ENCODE measurements at regions not wholly inside any gene's neighbourhood (a gene's known extent, or its start where the extent isn't known, plus 50 kb on each side); places are given as distances from the start of the nearest gene placed in this dataset.

DNA sequence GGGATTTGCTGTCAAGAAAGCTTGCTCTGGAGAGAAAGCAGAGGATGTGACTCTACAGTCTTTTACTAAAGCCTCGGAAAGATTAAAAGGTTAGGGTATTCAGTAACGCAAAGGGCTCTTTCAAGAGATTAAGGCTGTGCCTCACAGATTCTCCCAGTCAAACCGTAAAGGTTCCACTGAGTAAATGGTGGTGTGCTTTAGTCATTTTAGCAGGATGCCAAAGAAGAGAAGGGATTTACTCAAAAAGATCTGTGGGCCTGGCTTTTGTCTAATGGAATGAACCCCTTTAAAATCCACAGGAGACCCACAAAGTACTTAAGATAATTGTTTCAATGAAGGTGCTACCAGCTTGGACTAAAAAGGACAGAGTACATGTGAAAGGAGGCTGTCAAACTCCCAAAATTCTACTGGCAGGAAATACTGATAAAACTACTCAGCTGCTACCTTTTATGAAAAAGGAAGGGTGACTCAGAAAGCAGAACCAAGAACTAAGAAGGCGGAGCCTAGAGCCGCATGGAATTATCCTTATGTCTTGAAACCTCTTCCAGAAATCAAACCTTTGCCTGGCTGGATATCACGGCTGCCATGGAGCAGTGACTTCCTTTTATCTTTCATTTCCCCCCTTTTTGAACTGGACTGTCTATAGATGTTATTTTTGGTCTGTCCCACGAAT, 670.2 kb upstream of the ZEB2 start:
- no peak for DNase-seq

DNA sequence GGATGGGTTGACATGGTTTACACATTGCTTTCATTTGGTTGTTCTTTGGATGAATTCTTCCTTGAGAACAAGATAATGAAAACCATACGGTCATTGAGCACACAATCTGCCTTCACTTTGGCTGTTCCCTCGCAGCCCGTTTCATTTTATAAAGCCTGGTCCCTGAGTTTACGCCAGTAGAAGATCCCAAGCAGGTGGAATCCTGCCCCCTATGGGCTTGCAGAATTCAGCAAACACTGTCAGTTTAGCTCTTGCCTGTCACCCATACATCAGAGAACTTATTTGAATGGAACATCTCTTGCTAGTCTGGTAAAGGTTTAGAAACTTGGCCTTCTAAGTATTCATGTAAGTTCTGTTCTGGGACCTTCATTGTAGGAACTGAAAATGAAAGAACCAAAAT, 666.4 kb upstream of the ZEB2 start:
- DNase-seq: no peak

GRCh38 chr2:145185696-145186095, 665.8 kb upstream of the ZEB2 start:
- no peak for DNase-seq

DNA sequence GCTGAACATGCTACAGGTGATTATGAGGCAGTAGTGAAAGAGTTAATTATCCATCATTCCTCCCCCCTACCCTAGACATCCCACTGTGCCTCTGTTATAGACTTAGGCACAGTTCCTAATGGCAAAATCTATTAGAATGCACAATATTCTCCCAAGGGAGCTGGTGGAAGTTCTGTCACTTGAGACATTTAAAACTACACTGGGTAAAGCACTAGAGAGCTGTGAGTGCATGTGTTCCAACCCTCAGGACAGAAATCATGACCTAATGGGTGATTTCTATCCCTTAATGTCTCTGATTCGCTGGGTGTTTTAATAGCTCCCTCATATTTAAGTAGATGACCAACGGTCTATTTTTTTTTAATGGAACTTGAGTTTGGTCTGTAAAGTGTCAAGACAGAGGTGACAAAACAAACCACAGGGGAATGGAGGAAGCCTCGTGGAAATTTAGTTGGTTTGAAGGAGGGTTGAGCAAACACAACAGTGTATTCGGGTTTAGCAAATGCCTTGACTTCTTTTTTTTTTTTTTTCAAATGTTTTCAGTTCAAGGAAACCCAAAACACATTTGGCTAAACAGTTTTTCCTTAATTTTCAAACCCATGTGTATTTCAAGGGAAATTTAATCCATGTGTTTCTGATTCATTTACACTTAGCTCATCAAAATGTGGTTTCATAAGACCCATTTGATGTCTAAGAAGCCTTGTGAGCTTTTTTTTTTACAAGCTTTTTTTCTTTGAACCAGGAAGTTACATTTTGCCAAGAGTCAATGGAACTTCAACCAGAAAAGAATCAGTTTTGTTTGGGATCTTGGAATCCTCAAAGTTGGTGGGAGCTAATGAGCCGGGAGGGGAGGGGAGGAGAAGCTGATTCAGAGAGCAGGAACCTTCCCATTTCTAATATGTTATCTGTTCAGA, 665.1 kb upstream of the ZEB2 start:
- no peak for DNase-seq

- no peak for DNase-seq
Measured at GRCh38 chr2:145169285-145169684, 649.4 kb upstream of the ZEB2 start.

- no peak for DNase-seq
Measured at GRCh38 chr2:145168091-145168490, 648.2 kb upstream of the ZEB2 start.

DNA sequence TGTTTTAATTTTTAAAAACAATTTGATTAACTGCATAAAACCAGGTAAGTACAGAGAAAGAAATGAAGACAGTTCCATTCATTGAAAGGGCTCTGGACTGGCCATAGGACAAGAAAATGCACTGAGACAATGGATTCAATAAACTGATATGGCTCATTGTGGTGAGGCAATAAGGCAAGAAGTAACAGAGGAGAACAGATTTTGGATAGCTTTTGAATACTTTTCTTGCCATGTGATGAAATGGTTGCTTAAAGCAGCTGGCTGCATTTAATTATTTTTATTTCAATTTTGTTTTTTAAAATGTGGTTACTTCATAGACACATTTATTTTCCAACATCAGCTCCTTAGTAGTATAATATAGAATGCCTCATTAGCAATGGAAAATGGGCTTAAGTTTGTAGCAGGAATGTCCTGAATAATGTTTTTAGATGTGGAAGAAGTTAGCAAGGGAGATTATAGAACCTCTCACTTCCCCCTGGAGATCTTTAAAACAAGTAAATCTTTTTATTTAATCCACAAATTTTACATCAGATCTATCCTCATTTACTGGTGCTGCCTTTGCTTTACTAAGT, 646.9 kb upstream of the ZEB2 start:
- no peak for DNase-seq

DNA sequence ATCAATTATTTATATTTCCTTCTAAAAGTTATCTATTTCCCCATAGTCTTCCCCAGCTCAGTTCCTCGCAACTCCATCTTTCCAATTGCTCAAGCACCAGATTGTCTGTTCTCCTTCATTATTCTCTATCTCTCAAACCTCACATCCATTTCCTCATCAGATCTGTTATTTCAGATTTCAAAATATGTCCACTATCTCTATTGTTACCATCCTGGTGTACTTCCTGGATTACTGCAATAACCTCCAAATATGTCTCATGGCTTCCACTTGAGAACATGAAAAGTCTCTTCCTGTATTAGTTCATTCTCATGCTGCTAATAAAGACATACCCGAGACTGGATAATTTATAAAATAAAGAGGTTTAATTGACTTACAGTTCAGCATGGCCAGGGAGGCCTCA, 641.7 kb upstream of the ZEB2 start:
- DNase-seq: no peak

DNA sequence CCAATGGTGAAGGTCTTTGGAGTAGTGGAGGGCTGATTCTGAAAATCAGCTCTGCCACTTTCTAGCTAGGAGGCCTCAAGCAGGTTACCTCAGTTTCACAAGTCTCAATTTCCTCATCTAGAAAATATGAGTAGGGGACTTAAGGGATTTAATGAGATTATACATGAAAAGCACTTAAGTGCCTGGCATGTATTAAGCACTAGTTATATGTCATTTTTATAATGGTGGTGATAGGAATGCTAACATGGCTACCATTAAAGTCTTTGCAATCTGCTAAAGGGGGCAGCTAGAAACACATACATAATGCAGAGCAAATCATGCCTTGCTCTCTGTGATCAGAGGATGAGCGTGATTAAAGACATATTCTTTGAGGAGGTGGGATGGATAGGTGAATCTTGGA, 640.9 kb upstream of the ZEB2 start:
- no peak for DNase-seq

DNA sequence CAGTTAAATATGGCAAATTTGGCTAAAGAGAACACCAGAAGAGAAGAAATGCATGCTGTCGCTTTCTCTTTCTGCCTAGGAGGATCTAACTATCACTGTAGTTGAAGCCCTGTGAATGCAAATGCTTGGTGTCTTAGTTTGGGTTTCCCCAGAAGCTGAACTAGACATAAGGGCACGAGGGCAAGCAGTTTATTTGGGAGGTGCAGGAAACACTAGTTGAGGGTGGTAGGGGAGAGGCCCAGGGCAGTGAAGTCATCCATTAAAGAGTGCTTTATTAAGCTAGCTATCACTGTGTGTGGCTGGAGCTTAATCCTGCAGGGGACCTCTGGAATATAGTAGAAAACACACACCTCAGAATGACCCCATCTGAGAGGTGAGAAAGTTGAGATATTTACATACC, 639.8 kb upstream of the ZEB2 start:
- no peak for DNase-seq

DNA sequence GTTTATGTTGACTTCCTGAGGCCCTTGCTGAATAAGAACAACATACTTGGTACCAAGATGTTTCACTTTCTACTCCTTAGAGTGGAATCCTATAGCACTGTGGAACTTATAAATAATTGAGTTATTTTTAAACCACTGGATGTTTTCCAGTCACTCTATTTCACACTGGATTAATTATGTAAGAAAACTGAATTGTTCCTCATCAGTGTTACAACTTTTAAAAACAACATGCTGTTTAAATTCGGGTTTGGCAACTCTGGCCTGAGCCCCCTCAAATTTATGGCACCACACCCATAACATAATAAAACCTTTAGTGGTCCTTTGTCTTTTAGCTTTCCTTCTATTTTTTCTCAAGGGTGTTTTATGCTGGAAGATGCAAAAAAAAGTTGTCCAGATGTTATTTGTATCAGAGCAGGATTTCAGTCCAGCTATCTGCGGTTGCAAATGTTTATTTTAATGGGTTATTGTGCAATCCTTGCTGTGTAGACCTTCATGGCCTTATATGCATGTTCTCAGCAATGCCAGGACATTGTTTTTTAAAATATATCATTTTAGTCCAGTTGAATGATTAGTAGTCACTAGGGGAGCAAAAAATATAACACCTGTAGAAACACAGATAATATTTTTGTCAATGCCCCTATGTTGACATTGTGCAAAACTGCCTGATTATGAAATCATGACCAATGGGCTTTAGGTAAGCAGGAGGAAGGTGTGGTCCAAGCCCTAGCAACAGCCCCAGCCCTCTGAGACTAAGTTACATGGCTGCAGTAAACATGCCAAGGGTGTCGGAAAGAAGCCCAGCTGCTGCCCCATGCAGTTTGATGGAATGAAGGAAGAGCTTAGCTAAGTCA, 638.0 kb upstream of the ZEB2 start:
- no peak for DNase-seq

DNA sequence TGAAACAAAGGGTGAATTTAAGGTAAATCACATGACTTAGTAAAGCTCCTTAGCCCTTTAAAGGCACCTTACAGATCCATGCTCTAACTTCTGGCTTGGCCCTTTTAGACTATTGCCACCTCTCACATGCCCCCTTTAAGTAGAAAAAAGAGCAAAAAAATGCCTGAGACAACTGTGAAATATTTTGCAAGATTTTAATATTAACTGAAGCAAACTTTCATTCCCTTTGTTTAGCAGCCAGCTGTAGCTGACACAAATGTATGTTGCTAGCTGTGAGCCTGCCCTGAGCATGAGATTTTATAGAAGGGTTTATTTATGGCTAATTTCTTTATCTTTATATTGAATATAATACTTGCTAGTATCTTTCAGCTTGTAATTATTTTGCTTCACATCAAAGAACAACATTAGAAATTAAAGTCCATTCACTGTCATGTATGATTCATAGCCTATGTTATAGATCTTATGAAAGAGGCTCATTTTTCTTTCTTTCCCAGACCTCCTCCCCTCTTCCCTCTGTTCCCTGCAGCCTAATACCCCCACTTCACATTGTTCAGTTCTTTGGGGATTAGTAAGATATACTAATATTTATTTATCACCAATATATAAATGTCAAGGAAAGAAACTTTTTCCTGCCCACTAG, 637.2 kb upstream of the ZEB2 start:
- DNase-seq: no peak

- DNase-seq: no peak
Measured at GRCh38 chr2:145156199-145156598, 636.3 kb upstream of the ZEB2 start.

- DNase-seq: no peak
Measured at GRCh38 chr2:145155196-145155595, 635.3 kb upstream of the ZEB2 start.

DNA sequence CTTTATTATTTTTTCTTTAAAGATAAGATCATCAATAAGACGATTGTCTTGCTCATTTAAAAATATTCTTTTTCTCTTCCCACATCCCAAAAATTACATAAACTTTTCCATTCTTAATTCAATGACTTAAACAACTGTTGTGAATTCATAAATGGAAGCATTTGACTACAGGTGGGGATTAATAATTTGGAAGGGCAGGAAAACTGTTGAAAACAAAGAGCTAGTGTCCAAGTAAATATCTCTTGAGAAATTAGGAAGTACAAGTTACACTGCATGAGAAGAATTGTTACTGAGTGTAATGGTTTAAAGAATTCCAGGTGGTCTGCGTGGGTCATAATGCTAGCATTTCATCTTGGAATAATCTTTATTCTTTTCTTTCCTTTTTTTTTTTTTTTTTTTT, 634.8 kb upstream of the ZEB2 start:
- no peak for DNase-seq

- no peak for DNase-seq
Measured at GRCh38 chr2:145146691-145147090, 626.8 kb upstream of the ZEB2 start.

DNA sequence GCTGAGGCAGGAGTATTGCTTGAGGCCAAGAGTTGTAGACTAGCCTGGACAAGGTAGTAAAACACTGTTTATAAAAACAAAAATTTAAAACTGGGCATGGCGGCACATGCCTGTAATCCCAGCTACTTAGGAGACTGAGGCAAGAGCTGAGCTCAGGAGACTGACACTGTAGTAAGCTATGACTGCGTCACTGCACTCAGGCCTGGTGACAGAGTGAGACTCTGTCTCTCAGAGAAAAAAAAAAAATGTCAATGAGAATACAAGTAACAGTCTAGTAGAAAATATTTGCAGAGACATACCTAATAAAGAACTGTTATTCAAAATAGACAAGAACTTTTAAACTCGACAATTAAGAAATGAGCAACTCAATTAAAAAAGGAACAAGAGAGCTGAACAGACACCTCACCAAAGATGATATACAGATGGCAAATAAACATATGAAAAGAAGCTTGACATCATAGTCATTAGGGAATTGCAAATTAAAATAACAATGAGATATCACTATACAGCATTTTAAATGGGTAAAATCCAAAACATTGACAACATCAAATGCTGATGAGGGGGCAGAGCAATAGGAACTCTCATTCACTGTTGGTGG, 624.3 kb upstream of the ZEB2 start:
- DNase-seq: no peak

DNA sequence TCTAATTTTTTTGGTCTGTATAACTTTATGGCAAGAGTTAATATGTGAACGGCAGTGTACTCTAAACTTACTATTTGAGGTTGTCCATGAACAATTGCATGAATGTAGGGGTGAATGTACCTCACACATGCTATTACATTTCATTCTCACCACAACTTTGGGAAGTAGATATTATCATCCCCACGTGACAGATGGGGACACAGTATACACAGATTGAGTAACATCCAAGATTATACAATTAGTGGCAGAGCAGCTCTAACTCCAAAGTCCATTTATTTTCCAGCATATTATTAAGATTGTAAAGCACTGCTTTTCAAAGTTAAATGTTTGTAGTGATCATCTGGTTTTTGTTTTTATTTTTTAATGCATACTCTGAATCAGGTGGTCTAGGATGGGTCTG, 622.1 kb upstream of the ZEB2 start:
- DNase-seq: no peak

DNA sequence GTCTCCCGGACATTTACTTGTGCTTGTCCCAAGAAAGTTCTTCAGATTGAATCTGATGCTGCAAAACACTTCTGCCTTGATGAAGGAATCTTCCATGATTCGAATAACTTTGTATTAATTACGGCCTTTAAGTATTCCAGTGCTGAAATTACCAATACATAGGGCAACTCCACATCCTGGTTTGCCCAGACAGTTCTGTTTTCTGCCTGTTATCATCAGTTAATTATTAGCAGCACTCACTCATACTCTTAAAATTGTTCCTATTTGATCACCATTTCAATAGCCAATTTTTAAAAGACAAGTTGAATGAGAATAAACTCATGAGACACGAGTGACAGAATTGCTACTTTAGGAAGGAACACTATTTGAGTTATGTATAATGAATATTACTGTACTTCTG, 620.7 kb upstream of the ZEB2 start:
- no peak for DNase-seq

GRCh38 chr2:145138626-145139025, 618.7 kb upstream of the ZEB2 start:
- no peak for DNase-seq

- no peak for DNase-seq
Measured at GRCh38 chr2:145137901-145138300, 618.0 kb upstream of the ZEB2 start.

GRCh38 chr2:145137211-145137610, 617.3 kb upstream of the ZEB2 start:
- no peak for DNase-seq
